ENCODE measurements at regions not wholly inside any gene's neighbourhood (a gene's known extent, or its start where the extent isn't known, plus 50 kb on each side); places are given as distances from the start of the nearest gene placed in this dataset.

GRCh38 chr4:133320576-133321170 lies 171.6 kb downstream of the PCDH10 start:
- H3K27me3 ChIP-seq (ENCODE audit: insufficient read depth in 3 of 3, low read length in 2 of 3): no peaks in the 10 kb centered on the region
- no peaks in the 10 kb centered on the region for H3K9me3 ChIP-seq
- ATAC-seq (no peak), DNase-seq (no peak)
- intact Hi-C loops (cut with DNase I): no loop called here
- WGBS, 3 donors: 2 to 11% (median 5%) methylated on average over 2 of the region's 2 CpGs
- TF ChIP-seq, protein P1, sequence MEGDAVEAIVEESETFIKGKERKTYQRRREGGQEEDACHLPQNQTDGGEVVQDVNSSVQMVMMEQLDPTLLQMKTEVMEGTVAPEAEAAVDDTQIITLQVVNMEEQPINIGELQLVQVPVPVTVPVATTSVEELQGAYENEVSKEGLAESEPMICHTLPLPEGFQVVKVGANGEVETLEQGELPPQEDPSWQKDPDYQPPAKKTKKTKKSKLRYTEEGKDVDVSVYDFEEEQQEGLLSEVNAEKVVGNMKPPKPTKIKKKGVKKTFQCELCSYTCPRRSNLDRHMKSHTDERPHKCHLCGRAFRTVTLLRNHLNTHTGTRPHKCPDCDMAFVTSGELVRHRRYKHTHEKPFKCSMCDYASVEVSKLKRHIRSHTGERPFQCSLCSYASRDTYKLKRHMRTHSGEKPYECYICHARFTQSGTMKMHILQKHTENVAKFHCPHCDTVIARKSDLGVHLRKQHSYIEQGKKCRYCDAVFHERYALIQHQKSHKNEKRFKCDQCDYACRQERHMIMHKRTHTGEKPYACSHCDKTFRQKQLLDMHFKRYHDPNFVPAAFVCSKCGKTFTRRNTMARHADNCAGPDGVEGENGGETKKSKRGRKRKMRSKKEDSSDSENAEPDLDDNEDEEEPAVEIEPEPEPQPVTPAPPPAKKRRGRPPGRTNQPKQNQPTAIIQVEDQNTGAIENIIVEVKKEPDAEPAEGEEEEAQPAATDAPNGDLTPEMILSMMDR (IDR thresholded peaks at IDR 0.05): peak; percentile 18
- no peak overlapping the region for H3K27ac ChIP-seq
- no peaks in the 10 kb centered on the region for H3K4me1 ChIP-seq
- no peaks in the 10 kb centered on the region for H3K36me3 ChIP-seq (ENCODE audit: insufficient read depth in 1 of 2, low read depth in 1 of 2)
- no peak overlapping the region for H3K4me3 ChIP-seq

DNA sequence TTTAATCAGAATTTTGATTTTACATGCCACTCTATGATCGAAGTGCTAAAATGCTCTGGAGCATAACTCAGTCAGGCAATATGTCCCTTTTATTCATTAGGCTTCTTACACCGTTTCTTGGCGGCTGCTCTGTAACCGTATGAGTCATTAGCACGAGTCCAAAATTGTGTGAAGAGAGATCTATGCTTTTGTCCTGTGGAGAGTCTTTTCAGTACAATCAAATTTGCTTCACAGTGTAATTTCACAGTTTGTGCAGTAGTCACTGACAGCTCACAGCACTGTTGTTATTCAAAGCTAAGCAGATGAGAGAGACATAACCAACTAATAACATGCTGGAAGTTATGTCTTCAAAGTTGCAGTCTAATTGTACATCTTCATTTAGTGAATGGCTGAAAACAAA lies 167.8 kb downstream of the PCDH10 start:
- H3K9me3 ChIP-seq: no peaks in the 10 kb centered on the region
- H3K36me3 ChIP-seq (ENCODE audit: insufficient read depth in 1 of 2, low read depth in 1 of 2): no peaks in the 10 kb centered on the region
- intact Hi-C loops (cut with DNase I): no loop called here
- DNase-seq: no peak
- H3K4me1 ChIP-seq: no peaks in the 10 kb centered on the region
- ATAC-seq: no peak
- no peaks in the 10 kb centered on the region for H3K27me3 ChIP-seq (ENCODE audit: insufficient read depth in 3 of 3, low read length in 2 of 3)
- H3K27ac ChIP-seq: no peak overlapping the region
- 29 to 38% (median 29%) methylated on average over 5 of the region's 5 CpGs for WGBS, 3 donors
- TF ChIP-seq, protein P1 (IDR thresholded peaks at IDR 0.05): no peak
- no peak overlapping the region for H3K4me3 ChIP-seq

DNA sequence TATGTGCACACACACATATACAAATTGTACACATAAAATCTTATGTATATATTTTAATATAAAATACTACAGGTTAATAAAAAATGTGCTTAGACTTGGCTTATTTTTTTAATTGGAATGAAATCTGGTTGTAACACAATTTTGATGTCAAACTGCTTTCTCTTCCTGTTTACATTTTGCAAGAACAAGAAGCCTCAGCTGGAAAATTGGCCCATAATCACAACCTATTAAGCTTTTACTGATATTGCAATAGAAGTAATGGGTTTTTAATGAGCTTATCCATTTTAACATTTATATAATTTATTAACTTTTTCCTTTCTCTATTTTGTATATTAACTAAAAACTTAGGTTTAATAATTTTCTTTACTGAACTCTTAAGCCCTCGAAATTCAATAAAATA lies 165.9 kb downstream of the PCDH10 start:
- 81 to 93% (median 88%) methylated on average over 1 of the region's 1 CpG for WGBS, 3 donors

DNA sequence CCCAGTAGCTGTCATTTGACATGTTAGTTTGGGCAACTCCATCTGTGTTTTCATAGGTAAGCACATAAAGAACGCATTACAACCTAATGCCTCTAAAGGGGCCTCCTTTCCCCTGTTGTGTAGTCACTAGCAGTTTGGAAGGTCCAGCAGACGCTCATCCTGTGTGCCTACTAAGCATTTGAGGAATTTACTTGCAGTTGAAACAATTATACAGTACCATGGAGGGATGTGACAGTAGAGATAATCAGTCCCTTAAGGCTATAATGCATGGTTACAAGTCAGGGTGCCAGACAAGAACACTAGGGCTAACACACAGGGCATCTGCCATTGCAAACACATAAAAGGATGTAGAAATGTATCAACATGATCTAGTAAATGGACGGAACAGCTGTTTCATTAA lies 138.3 kb downstream of the PCDH10 start:
- no peak for ATAC-seq
- WGBS, 3 donors: 68 to 80% (median 71%) methylated on average over 3 of the region's 3 CpGs

More for the DNA sequence above, 165.9 kb downstream of the PCDH10 start:
- DNase-seq (no peak), ATAC-seq (no peak)
- TF ChIP-seq, protein P1 (IDR thresholded peaks at IDR 0.05): no peak
- no peaks in the 10 kb centered on the region for H3K36me3 ChIP-seq (ENCODE audit: insufficient read depth in 1 of 2, low read depth in 1 of 2)
- no peaks in the 10 kb centered on the region for H3K27me3 ChIP-seq (ENCODE audit: insufficient read depth in 3 of 3, low read length in 2 of 3)
- intact Hi-C loops (cut with DNase I): no loop called here
- H3K4me3 ChIP-seq: no peak overlapping the region
- no peaks in the 10 kb centered on the region for H3K9me3 ChIP-seq
- H3K27ac ChIP-seq: no peak overlapping the region
- no peaks in the 10 kb centered on the region for H3K4me1 ChIP-seq

More for the DNA sequence above, 138.3 kb downstream of the PCDH10 start:
- Histone ChIP-seq H3K36me3 (ENCODE audit: insufficient read depth in 1 of 2, low read depth in 1 of 2) (no peaks in the 10 kb centered on the region), H3K27ac (no peak overlapping the region), H3K27me3 (ENCODE audit: insufficient read depth in 3 of 3, low read length in 2 of 3) (no peaks in the 10 kb centered on the region), H3K4me1 (no peaks in the 10 kb centered on the region), H3K4me3 (no peak overlapping the region), H3K9me3 (no peaks in the 10 kb centered on the region)
- TF ChIP-seq, protein P1 (IDR thresholded peaks at IDR 0.05): no peak
- intact Hi-C loops (cut with DNase I): no loop called here
- no peak for DNase-seq
